Calu3 (cell line): ENCODE measurements at regions not wholly inside any gene's neighbourhood (a gene's known extent, or its start where the extent isn't known, plus 50 kb on each side); places are given as distances from the start of the nearest gene placed in this dataset.

Experiments
- BruUV-seq: library from RNA; stranded (reverse); fragments of 400-500 nt; replicated peaks from 2 replicates; lab custom pipeline; 2021; lab: Mats Ljungman, UMichigan
- CTCF ChIA-PET: fragments of 300-600 bp; sonication (Branson Sonifier 250); formaldehyde crosslinking; loops from one replicate; lab custom pipeline; 2022; ENCODE audit warnings: antibody characterized with exemption; lab: Charles Lee
- DNase-seq: peaks from one replicate; pipeline ENCODE4 v3.0.0; 2022
- H3K27ac Mint-ChIP-seq: one replicate; pipeline ENCODE4 v1.8.0; 2022; ENCODE audit warnings: mixed read lengths; ENCODE audit not compliant: unreplicated experiment
- H3K27me3 Mint-ChIP-seq: one replicate; pipeline ENCODE4 v1.8.0; 2022; ENCODE audit warnings: mixed read lengths; ENCODE audit not compliant: unreplicated experiment
- H3K36me3 Mint-ChIP-seq: one replicate; pipeline ENCODE4 v1.8.0; 2022; ENCODE audit warnings: mild to moderate bottlenecking, moderate library complexity, mixed read lengths; ENCODE audit not compliant: insufficient read depth, unreplicated experiment
- H3K4me1 Mint-ChIP-seq: one replicate; pipeline ENCODE4 v1.8.0; 2022; ENCODE audit warnings: mild to moderate bottlenecking, low read depth, mixed read lengths; ENCODE audit not compliant: unreplicated experiment
- H3K4me3 Mint-ChIP-seq: one replicate; pipeline ENCODE4 v1.8.0; 2022; ENCODE audit warnings: mild to moderate bottlenecking, low read depth, moderate library complexity, mixed read lengths; ENCODE audit not compliant: unreplicated experiment
- H3K9me3 Mint-ChIP-seq: one replicate; pipeline ENCODE4 v1.8.0; 2022; ENCODE audit warnings: low read depth, mixed read lengths; ENCODE audit not compliant: unreplicated experiment
- intact Hi-C: fragments of 100-400 bp; cut with micrococcal nuclease; formaldehyde crosslinking; loops from one replicate; pipeline ENCODE4 v1.10.0; 2022; ENCODE audit not compliant: unreplicated experiment
- TF ChIP-seq, protein P1 (sequence below): fragments of 200-600 bp; IDR thresholded peaks from one replicate; pipeline ENCODE4 v1.8.0; 2022; ENCODE audit warnings: antibody characterized with exemption; ENCODE audit not compliant: unreplicated experiment

- H3K27me3 Mint-ChIP-seq = peaks cover 13% of the 10 kb centered on the region
- no TSS peak for BruUV-seq
- CTCF ChIA-PET = no interaction called here
- no peaks in the 10 kb centered on the region for H3K36me3 Mint-ChIP-seq
- no peak for DNase-seq
- no peaks in the 10 kb centered on the region for H3K4me1 Mint-ChIP-seq
- intact Hi-C loops = no loop called here
- H3K4me3 Mint-ChIP-seq = no peak overlapping the region
- no peak overlapping the region for H3K27ac Mint-ChIP-seq
- H3K9me3 Mint-ChIP-seq = no peaks in the 10 kb centered on the region
- TF ChIP-seq, protein P1, sequence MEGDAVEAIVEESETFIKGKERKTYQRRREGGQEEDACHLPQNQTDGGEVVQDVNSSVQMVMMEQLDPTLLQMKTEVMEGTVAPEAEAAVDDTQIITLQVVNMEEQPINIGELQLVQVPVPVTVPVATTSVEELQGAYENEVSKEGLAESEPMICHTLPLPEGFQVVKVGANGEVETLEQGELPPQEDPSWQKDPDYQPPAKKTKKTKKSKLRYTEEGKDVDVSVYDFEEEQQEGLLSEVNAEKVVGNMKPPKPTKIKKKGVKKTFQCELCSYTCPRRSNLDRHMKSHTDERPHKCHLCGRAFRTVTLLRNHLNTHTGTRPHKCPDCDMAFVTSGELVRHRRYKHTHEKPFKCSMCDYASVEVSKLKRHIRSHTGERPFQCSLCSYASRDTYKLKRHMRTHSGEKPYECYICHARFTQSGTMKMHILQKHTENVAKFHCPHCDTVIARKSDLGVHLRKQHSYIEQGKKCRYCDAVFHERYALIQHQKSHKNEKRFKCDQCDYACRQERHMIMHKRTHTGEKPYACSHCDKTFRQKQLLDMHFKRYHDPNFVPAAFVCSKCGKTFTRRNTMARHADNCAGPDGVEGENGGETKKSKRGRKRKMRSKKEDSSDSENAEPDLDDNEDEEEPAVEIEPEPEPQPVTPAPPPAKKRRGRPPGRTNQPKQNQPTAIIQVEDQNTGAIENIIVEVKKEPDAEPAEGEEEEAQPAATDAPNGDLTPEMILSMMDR = no peak
Measured at GRCh38 chr6:85010865-85011264, 246.5 kb upstream of the TBX18 start.

DNA sequence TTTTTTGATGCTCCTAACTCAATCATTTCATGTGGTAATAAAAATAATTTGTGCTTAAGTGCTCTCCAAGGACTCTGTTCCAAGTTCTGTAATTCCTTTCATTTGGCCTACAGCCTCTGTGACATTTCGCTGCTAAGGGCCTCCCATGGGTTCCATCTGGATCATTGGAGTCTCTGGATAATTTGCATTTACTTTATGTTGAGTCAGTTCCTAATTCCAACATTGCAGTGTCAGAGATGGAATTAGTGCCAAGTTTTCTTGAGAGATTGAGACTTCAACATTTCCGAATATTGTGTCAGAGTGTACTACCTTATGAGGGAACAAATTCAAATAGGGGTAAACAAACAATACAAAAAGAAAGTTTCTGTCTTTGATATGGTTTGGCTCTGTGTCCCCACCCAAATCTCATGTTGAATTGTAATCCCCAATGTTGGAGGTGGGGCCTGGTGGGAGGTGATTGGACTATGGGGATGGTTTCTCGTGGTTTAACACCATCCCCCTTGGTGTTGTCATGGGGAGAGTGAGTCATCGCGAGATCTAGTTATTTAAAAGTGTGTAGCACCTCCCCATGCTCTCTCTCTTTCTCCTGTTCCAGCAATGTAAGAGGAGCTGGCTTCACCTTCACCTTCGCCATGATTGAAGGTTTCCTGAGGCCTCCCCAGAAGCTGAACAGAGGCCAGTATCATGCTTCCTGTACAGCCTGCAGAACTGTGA, 244.1 kb upstream of the TBX18 start:
- intact Hi-C loops = no loop called here
- TF ChIP-seq, protein P1 = no peak
- no peak overlapping the region for H3K4me3 Mint-ChIP-seq
- no peaks in the 10 kb centered on the region for H3K36me3 Mint-ChIP-seq
- DNase-seq = no peak
- no peaks in the 10 kb centered on the region for H3K4me1 Mint-ChIP-seq
- peaks cover 15% of the 10 kb centered on the region for H3K27me3 Mint-ChIP-seq
- H3K9me3 Mint-ChIP-seq = no peaks in the 10 kb centered on the region
- H3K27ac Mint-ChIP-seq = no peak overlapping the region
- CTCF ChIA-PET = no interaction called here
- BruUV-seq = no TSS peak

DNA sequence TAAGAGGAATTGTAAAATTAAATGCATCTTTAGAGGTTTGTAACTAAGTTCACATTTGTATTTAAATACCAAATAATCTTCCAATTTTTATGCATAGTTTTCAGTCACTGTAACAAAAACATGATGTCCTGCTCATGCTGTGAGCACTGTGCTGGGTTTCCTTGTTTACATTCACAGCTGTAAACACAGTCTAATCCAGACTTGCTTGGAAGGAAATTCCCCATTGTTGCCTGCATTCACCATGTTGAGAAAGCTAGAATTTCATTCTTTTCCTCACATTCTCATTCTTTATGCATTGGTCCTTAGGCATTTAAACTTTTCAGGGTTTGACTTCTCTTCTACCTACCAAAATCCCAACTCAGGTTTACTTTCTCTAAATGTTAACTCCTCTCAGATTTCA, 242.0 kb upstream of the TBX18 start:
- H3K27me3 Mint-ChIP-seq = peaks cover 24% of the 10 kb centered on the region
- BruUV-seq = no TSS peak
- H3K9me3 Mint-ChIP-seq = no peaks in the 10 kb centered on the region

DNA sequence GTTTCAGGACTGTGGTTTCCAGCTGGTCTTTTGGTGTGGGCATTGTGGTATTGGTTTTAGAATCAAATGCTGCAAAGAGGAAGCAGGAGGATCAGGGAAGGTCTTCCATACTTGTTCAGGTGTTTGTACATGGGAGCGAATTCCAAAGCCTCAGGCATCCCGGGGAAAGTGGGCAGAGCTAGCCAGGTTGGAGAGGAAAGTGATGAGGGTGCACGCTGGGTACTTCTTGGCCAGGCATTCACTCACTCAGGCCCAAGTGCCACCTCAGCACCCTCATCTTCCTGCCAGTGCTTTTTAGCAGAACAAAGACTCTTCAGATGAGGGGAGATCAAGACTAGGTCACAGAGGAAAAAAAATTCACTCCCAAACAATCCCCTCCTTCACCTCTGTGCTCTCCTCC, 241.1 kb upstream of the TBX18 start:
- Mint-ChIP-seq H3K27ac (no peak overlapping the region), H3K4me1 (no peaks in the 10 kb centered on the region), H3K9me3 (no peaks in the 10 kb centered on the region), H3K27me3 (peaks cover 24% of the 10 kb centered on the region), H3K4me3 (no peak overlapping the region), H3K36me3 (no peaks in the 10 kb centered on the region)
- CTCF ChIA-PET = no interaction called here
- no TSS peak for BruUV-seq
- TF ChIP-seq, protein P1 = no peak
- no peak for DNase-seq
- intact Hi-C loops = no loop called here

More for the DNA sequence above, 242.0 kb upstream of the TBX18 start:
- no peak for DNase-seq
- intact Hi-C loops = no loop called here
- CTCF ChIA-PET = no interaction called here
- Mint-ChIP-seq H3K4me1 (no peaks in the 10 kb centered on the region), H3K27ac (no peak overlapping the region), H3K36me3 (no peaks in the 10 kb centered on the region), H3K4me3 (no peak overlapping the region)
- TF ChIP-seq, protein P1 = no peak
